GM18505 (cell line): ENCODE measurements at regions not wholly inside any gene's neighbourhood (a gene's known extent, or its start where the extent isn't known, plus 50 kb on each side); places are given as distances from the start of the nearest gene placed in this dataset.
"Not testable (repeated sequence)": the region's sequence is repeated elsewhere in the genome, so short reads cannot be mapped to it uniquely, and the experiment has no call there.

Source experiments
- ATAC-seq: cut with Tn5 transposase; IDR thresholded peaks from one replicate; pipeline ENCODE4 v1.9.1; 2021; ENCODE audit not compliant: unreplicated experiment
- POLR2A ChIP-seq: IDR thresholded peaks from 4 replicates; pipeline ENCODE4 v1.6.1; 2011; ENCODE audit warnings: borderline replicate concordance; ENCODE audit not compliant: insufficient read depth, insufficient read length; ENCODE audit errors: extremely low read depth

GRCh38 chr6:76584121-76584520, 511.7 kb upstream of the IMPG1 start:
- TF ChIP-seq POLR2A = no peak
- ATAC-seq = no peak

- no peak for TF ChIP-seq POLR2A
Observed at GRCh38 chr6:76578746-76579145, 506.3 kb upstream of the IMPG1 start.

GRCh38 chr6:76574746-76575145, 502.3 kb upstream of the IMPG1 start:
- no peak for TF ChIP-seq POLR2A
- ATAC-seq = no peak

More at GRCh38 chr6:76578746-76579145, 506.3 kb upstream of the IMPG1 start:
- ATAC-seq = no peak

GRCh38 chr6:76565932-76566331, 493.5 kb upstream of the IMPG1 start:
- ATAC-seq = no peak
- TF ChIP-seq POLR2A = no peak

- ATAC-seq = not testable (repeated sequence)
Observed at GRCh38 chr6:76562371-76562770, 489.9 kb upstream of the IMPG1 start.

- not testable (repeated sequence) for ATAC-seq
Observed at GRCh38 chr6:76560851-76561755, 488.6 kb upstream of the IMPG1 start.

GRCh38 chr6:76553256-76553655, 480.8 kb upstream of the IMPG1 start:
- no peak for TF ChIP-seq POLR2A
- no peak for ATAC-seq

GRCh38 chr6:76552268-76552667, 479.8 kb upstream of the IMPG1 start:
- TF ChIP-seq POLR2A = no peak
- ATAC-seq = no peak

- no peak for ATAC-seq
- TF ChIP-seq POLR2A = no peak
Observed at GRCh38 chr6:76533661-76534060, 461.2 kb upstream of the IMPG1 start.

- ATAC-seq = no peak
- no peak for TF ChIP-seq POLR2A
Observed at GRCh38 chr6:76532647-76533046, 460.2 kb upstream of the IMPG1 start.

GRCh38 chr6:76518443-76518842, 446.0 kb upstream of the IMPG1 start:
- no peak for ATAC-seq
- TF ChIP-seq POLR2A = no peak

GRCh38 chr6:76516924-76517323, 444.5 kb upstream of the IMPG1 start:
- no peak for ATAC-seq
- no peak for TF ChIP-seq POLR2A

GRCh38 chr6:76510489-76510888, 438.0 kb upstream of the IMPG1 start:
- ATAC-seq = no peak

GRCh38 chr6:76509397-76509796, 436.9 kb upstream of the IMPG1 start:
- no peak for ATAC-seq
- no peak for TF ChIP-seq POLR2A

More at GRCh38 chr6:76510489-76510888, 438.0 kb upstream of the IMPG1 start:
- no peak for TF ChIP-seq POLR2A

GRCh38 chr6:76506808-76507207, 434.3 kb upstream of the IMPG1 start:
- TF ChIP-seq POLR2A = no peak

GRCh38 chr6:76495909-76496308, 423.4 kb upstream of the IMPG1 start:
- no peak for TF ChIP-seq POLR2A
- no peak for ATAC-seq

More at GRCh38 chr6:76506808-76507207, 434.3 kb upstream of the IMPG1 start:
- ATAC-seq = no peak

- ATAC-seq = not testable (repeated sequence)
Observed at GRCh38 chr6:76491376-76491775, 418.9 kb upstream of the IMPG1 start.
